ENCODE measurements at regions not wholly inside any gene's neighbourhood (a gene's known extent, or its start where the extent isn't known, plus 50 kb on each side); places are given as distances from the start of the nearest gene placed in this dataset.

DNA sequence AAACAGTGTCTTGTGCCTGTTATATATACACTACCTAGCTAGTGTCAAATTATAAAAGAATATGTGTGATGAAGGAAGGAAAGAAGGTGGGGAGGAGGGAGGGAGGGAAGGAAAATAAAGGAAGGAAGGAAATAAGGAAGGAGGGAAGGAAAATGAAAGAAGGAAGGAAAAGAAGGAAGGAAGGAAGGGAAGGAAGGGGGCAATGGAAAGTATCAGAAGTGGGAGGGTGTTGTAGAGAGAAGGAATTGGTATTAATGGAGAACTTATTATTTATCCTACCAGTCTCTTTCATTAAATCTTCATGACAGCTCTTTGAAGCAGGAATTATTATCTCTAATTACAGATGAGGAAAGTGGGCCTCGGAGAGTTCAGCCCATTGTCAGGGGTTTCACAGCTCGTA lies 202.4 kb downstream of the SAMD5 start:
- Mint-ChIP-seq H3K4me1 (ENCODE audit: unreplicated experiment) (peaks cover 3% of the 10 kb centered on the region), H3K9me3 (ENCODE audit: unreplicated experiment) (no peaks in the 10 kb centered on the region), H3K4me3 (ENCODE audit: unreplicated experiment) (no peak overlapping the region), H3K27ac (ENCODE audit: unreplicated experiment) (no peak overlapping the region), H3K27me3 (ENCODE audit: unreplicated experiment) (no peaks in the 10 kb centered on the region), H3K36me3 (ENCODE audit: unreplicated experiment) (peaks cover 1% of the 10 kb centered on the region)
- TF ChIP-seq, protein P1, sequence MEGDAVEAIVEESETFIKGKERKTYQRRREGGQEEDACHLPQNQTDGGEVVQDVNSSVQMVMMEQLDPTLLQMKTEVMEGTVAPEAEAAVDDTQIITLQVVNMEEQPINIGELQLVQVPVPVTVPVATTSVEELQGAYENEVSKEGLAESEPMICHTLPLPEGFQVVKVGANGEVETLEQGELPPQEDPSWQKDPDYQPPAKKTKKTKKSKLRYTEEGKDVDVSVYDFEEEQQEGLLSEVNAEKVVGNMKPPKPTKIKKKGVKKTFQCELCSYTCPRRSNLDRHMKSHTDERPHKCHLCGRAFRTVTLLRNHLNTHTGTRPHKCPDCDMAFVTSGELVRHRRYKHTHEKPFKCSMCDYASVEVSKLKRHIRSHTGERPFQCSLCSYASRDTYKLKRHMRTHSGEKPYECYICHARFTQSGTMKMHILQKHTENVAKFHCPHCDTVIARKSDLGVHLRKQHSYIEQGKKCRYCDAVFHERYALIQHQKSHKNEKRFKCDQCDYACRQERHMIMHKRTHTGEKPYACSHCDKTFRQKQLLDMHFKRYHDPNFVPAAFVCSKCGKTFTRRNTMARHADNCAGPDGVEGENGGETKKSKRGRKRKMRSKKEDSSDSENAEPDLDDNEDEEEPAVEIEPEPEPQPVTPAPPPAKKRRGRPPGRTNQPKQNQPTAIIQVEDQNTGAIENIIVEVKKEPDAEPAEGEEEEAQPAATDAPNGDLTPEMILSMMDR (IDR thresholded peaks at IDR 0.05): no peak
- no peak for DNase-seq (ENCODE audit: extremely low spot score, unreplicated experiment)

DNA sequence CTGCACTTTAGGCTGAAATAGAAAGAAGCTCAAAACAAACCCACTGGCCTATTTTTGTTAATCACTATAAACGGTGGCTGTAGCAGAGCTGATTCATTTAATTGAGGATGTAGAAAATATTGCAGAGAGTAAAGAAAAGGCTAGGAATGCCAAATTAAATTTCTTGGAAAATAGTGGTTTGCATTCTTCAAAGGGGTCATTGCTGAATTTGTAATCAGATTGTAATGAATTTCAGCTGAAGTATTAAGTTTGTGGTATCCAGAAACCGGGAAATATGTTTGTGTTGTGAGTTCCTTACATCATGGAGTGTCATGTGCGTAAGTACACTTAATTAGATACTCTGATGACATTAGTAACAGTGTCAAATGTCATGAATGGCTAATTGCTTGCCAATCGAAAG lies 203.0 kb downstream of the SAMD5 start:
- Mint-ChIP-seq H3K27ac (ENCODE audit: unreplicated experiment) (no peak overlapping the region), H3K9me3 (ENCODE audit: unreplicated experiment) (no peaks in the 10 kb centered on the region), H3K4me1 (ENCODE audit: unreplicated experiment) (peaks cover 3% of the 10 kb centered on the region), H3K4me3 (ENCODE audit: unreplicated experiment) (no peak overlapping the region), H3K36me3 (ENCODE audit: unreplicated experiment) (peaks cover 1% of the 10 kb centered on the region), H3K27me3 (ENCODE audit: unreplicated experiment) (no peaks in the 10 kb centered on the region)
- TF ChIP-seq, protein P1 (IDR thresholded peaks at IDR 0.05): no peak
- no peak for DNase-seq (ENCODE audit: extremely low spot score, unreplicated experiment)

DNA sequence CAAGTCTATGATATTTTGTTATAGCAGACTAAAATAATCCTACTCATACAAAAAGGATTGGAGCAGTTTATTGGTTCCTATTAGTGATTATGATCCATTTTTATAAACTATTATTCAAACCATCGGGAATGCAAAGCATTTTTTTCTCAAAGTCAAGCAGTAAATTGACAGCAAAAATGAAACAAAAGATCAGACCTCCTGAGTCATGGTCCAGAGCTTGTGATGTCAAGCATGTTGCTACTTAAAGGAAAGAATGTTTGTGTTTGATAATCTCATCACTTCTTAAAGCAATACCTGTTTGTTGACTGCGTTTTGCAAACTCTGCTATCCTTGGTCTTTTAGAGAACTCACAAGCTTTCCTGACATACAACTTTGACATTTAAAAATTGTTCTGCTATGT lies 204.4 kb downstream of the SAMD5 start:
- Mint-ChIP-seq H3K36me3 (ENCODE audit: unreplicated experiment) (peaks cover 1% of the 10 kb centered on the region), H3K27ac (ENCODE audit: unreplicated experiment) (no peak overlapping the region), H3K9me3 (ENCODE audit: unreplicated experiment) (no peaks in the 10 kb centered on the region), H3K4me1 (ENCODE audit: unreplicated experiment) (peaks cover 3% of the 10 kb centered on the region), H3K27me3 (ENCODE audit: unreplicated experiment) (no peaks in the 10 kb centered on the region), H3K4me3 (ENCODE audit: unreplicated experiment) (no peak overlapping the region)
- DNase-seq (ENCODE audit: extremely low spot score, unreplicated experiment): no peak
- TF ChIP-seq, protein P1 (IDR thresholded peaks at IDR 0.05): no peak

- Mint-ChIP-seq H3K4me3 (ENCODE audit: unreplicated experiment) (no peak overlapping the region), H3K27ac (ENCODE audit: unreplicated experiment) (no peak overlapping the region), H3K4me1 (ENCODE audit: unreplicated experiment) (no peaks in the 10 kb centered on the region), H3K36me3 (ENCODE audit: unreplicated experiment) (peaks cover 1% of the 10 kb centered on the region), H3K9me3 (ENCODE audit: unreplicated experiment) (no peaks in the 10 kb centered on the region), H3K27me3 (ENCODE audit: unreplicated experiment) (no peaks in the 10 kb centered on the region)
- DNase-seq (ENCODE audit: extremely low spot score, unreplicated experiment): no peak
- TF ChIP-seq, protein P1 (IDR thresholded peaks at IDR 0.05): no peak
These were observed 206.5 kb downstream of the SAMD5 start for GRCh38 chr6:147715035-147715434.

DNA sequence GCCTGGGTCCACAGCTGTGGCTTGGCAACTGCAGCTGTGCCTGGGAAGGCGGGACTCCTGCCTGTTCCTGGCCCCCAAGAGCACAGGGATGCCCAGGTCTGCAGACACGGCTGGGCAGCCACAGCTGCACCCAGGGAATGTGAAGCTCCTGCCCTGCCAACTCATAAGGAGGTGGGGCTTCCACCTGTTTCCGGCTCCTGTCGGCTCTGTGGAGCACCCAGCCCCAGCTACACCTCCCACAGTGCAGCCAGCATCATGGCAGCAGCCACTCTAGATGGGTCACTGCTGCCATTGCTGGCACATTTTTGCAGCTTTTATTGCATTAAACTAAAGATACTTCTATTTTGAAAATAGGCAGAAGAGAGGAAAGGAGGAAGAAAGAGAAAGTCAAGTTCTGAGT lies 207.9 kb downstream of the SAMD5 start:
- Mint-ChIP-seq H3K4me3 (ENCODE audit: unreplicated experiment) (no peak overlapping the region), H3K4me1 (ENCODE audit: unreplicated experiment) (no peaks in the 10 kb centered on the region), H3K36me3 (ENCODE audit: unreplicated experiment) (peaks cover 1% of the 10 kb centered on the region), H3K27ac (ENCODE audit: unreplicated experiment) (no peak overlapping the region), H3K27me3 (ENCODE audit: unreplicated experiment) (no peaks in the 10 kb centered on the region), H3K9me3 (ENCODE audit: unreplicated experiment) (no peaks in the 10 kb centered on the region)
- TF ChIP-seq, protein P1 (IDR thresholded peaks at IDR 0.05): no peak
- no peak for DNase-seq (ENCODE audit: extremely low spot score, unreplicated experiment)

All from osteocyte (in vitro differentiated cells).